GM23338 (cell line): ENCODE measurements at regions not wholly inside any gene's neighbourhood (a gene's known extent, or its start where the extent isn't known, plus 50 kb on each side); places are given as distances from the start of the nearest gene placed in this dataset.

ENCODE experiments used
- ATAC-seq: fragments of 200-7000 bp; cut with Tn5 transposase; 3 replicates; pipeline ENCODE4 v1.9.1; 2020
- DNase-seq: peaks from one replicate; pipeline ENCODE4 v3.0.0-alpha.2; 2015; ENCODE audit warnings: low spot score
- H2AFZ ChIP-seq: fragments of 200-600 bp; sonication (generic); 2 replicates; pipeline ENCODE4 v1.8.0; 2016; ENCODE audit warnings: antibody characterized with exemption, mild to moderate bottlenecking, moderate library complexity
- H3F3A ChIP-seq: fragments of 200-600 bp; sonication (generic); replicated peaks from 2 replicates; pipeline ENCODE4 v1.8.0; 2017; ENCODE audit warnings: antibody characterized with exemption, mixed run types, low read depth
- H3K27ac ChIP-seq: fragments of 200-600 bp; sonication (generic); 2 replicates; pipeline ENCODE4 v1.6.1; 2016; ENCODE audit warnings: low read depth
- H3K27me3 ChIP-seq: fragments of 200-600 bp; sonication (generic); 2 replicates; pipeline ENCODE4 v1.8.0; 2016; ENCODE audit warnings: mild to moderate bottlenecking, mixed run types, moderate library complexity; ENCODE audit not compliant: insufficient read depth
- H3K36me3 ChIP-seq: fragments of 200-600 bp; sonication (generic); 2 replicates; pipeline ENCODE4 v1.8.0; 2016; ENCODE audit warnings: mild to moderate bottlenecking; ENCODE audit not compliant: insufficient read depth
- H3K4me1 ChIP-seq: fragments of 200-600 bp; sonication (generic); 2 replicates; pipeline ENCODE4 v1.8.0; 2016; ENCODE audit warnings: mild to moderate bottlenecking, moderate library complexity; ENCODE audit not compliant: insufficient read depth
- H3K4me2 ChIP-seq: fragments of 200-600 bp; sonication (generic); 2 replicates; pipeline ENCODE4 v1.7.1; 2017; ENCODE audit warnings: mixed run types
- H3K4me3 ChIP-seq: fragments of 200-600 bp; sonication (generic); 2 replicates; pipeline ENCODE4 v1.6.1; 2016; ENCODE audit warnings: mixed run types
- H3K79me2 ChIP-seq: fragments of 200-600 bp; sonication (generic); replicated peaks from 2 replicates; pipeline ENCODE4 v1.8.0; 2017; ENCODE audit warnings: mild to moderate bottlenecking; ENCODE audit not compliant: insufficient read depth
- H3K9me2 ChIP-seq: fragments of 200-600 bp; sonication (generic); 2 replicates; pipeline ENCODE4 v1.8.0; 2017; ENCODE audit not compliant: insufficient read depth
- H4K20me1 ChIP-seq: fragments of 200-600 bp; sonication (generic); replicated peaks from 2 replicates; pipeline ENCODE4 v1.8.0; 2017; ENCODE audit warnings: mild to moderate bottlenecking; ENCODE audit not compliant: insufficient read depth
- H3K27ac Mint-ChIP-seq: 2 replicates; pipeline ENCODE4 v1.8.0; 2020; ENCODE audit warnings: inconsistent platforms, mild to moderate bottlenecking, moderate library complexity, mixed read lengths
- H3K27me3 Mint-ChIP-seq: 3 replicates; pipeline ENCODE4 v1.8.0; 2022; ENCODE audit warnings: low read depth, mild to moderate bottlenecking, moderate library complexity, mixed read lengths, inconsistent platforms; ENCODE audit not compliant: insufficient read depth, poor library complexity
- H3K36me3 Mint-ChIP-seq: 3 replicates; pipeline ENCODE4 v1.8.0; 2021; ENCODE audit warnings: low read depth, mild to moderate bottlenecking, inconsistent platforms, moderate library complexity, mixed read lengths
- H3K4me1 Mint-ChIP-seq: 3 replicates; pipeline ENCODE4 v1.8.0; 2020; ENCODE audit warnings: mild to moderate bottlenecking, inconsistent platforms, mixed read lengths
- H3K4me3 Mint-ChIP-seq: 3 replicates; pipeline ENCODE4 v1.8.0; 2021; ENCODE audit warnings: moderate library complexity, mild to moderate bottlenecking, inconsistent platforms, mixed read lengths
- H3K9me3 Mint-ChIP-seq: 3 replicates; pipeline ENCODE4 v1.8.0; 2020; ENCODE audit warnings: moderate library complexity, mild to moderate bottlenecking, inconsistent platforms, mixed read lengths
- CREB1 ChIP-seq: fragments of 250-450 bp; sonication (Bioruptor Pico); IDR thresholded peaks from 2 replicates; pipeline ENCODE4 v1.5.0; 2020; ENCODE audit warnings: low read depth, mild to moderate bottlenecking, moderate library complexity
- CTCF ChIP-seq, 2 experiments: fragments of 200-600 bp in 1 of 2; sonication (generic) in 1 of 2; conservative IDR thresholded peaks; 2 replicates each; pipeline versions ENCODE4 v1.5.1 to v1.6.1; 2016 to 2017; ENCODE audit warnings: antibody characterized with exemption in 2 of 2, low read depth in 2 of 2, mild to moderate bottlenecking in 2 of 2, moderate library complexity in 1 of 2
- ETS1 ChIP-seq: IDR thresholded peaks from 2 replicates; pipeline ENCODE4 v1.6.1; 2016; ENCODE audit warnings: antibody characterized with exemption
- EZH2 ChIP-seq: fragments of 200-600 bp; sonication (generic); IDR thresholded peaks from one replicate; pipeline ENCODE4 v1.8.0; 2017; ENCODE audit warnings: antibody characterized with exemption, mild to moderate bottlenecking, low read depth; ENCODE audit not compliant: unreplicated experiment
- EZH2phosphoT487 ChIP-seq: fragments of 200-600 bp; sonication (generic); IDR thresholded peaks from one replicate; pipeline ENCODE4 v1.8.1; 2018; ENCODE audit warnings: antibody characterized with exemption; ENCODE audit not compliant: unreplicated experiment
- JUNB ChIP-seq: IDR thresholded peaks from one replicate; pipeline ENCODE4 v1.6.1; 2016; ENCODE audit warnings: antibody characterized with exemption; ENCODE audit not compliant: unreplicated experiment
- NANOG ChIP-seq: IDR thresholded peaks from 2 replicates; pipeline ENCODE4 v1.6.1; 2016; ENCODE audit warnings: antibody characterized with exemption, borderline replicate concordance
- POLR2AphosphoS5 ChIP-seq: IDR thresholded peaks from 2 replicates; pipeline ENCODE4 v1.6.1; 2016; ENCODE audit warnings: antibody characterized with exemption, low read depth
- ZNF331 ChIP-seq: fragments of 250-450 bp; sonication (Bioruptor Pico); IDR thresholded peaks from 2 replicates; pipeline ENCODE4 v1.5.0; 2020; ENCODE audit warnings: low read depth, mild to moderate bottlenecking, moderate library complexity
- ZNF462 ChIP-seq: fragments of 250-450 bp; sonication (Bioruptor Pico); IDR thresholded peaks from 2 replicates; pipeline ENCODE4 v1.5.0; 2020; ENCODE audit warnings: mild to moderate bottlenecking, moderate library complexity

- TF ChIP-seq ETS1 (no peak), ZNF331 (CRISPR knock-in tag) (no peak), EZH2phosphoT487 (no peak), EZH2 (no peak), POLR2AphosphoS5 (no peak)
Measured at GRCh38 chr11:88404391-88404790, 66.9 kb upstream of the CTSC start (continued).

GRCh38 chr11:88402784-88403183, 65.2 kb upstream of the CTSC start:
- no peak overlapping the region for H3K4me2 ChIP-seq
- Mint-ChIP-seq H3K27me3 (no peaks in the 10 kb centered on the region), H3K27ac (no peak overlapping the region), H3K4me3 (no peak overlapping the region), H3K4me1 (peaks cover 10% of the 10 kb centered on the region; the same call in 2 of the 3 replicates), H3K9me3 (no peaks in the 10 kb centered on the region), H3K36me3 (no peaks in the 10 kb centered on the region)
- TF ChIP-seq ZNF331 (CRISPR knock-in tag) (no peak), JUNB (no peak), CTCF (conservative IDR thresholded peaks at IDR 0.05; ENCODE audit: low read depth in 2 of 2) (no peak), CREB1 (CRISPR knock-in tag) (no peak), NANOG (no peak), ZNF462 (no peak)
- H2AFZ ChIP-seq, result no peak overlapping the region
- DNase-seq, result no peak
- no peaks in the 10 kb centered on the region for H3F3A ChIP-seq
- no peak for ATAC-seq
- no peaks in the 10 kb centered on the region for H3K9me2 ChIP-seq
- H3K4me3 ChIP-seq, result no peak overlapping the region
- H3K79me2 ChIP-seq, result no peaks in the 10 kb centered on the region
- H3K4me1 ChIP-seq, result no peaks in the 10 kb centered on the region
- H3K27ac ChIP-seq, result no peak overlapping the region
- no peaks in the 10 kb centered on the region for H3K27me3 ChIP-seq
- H3K36me3 ChIP-seq, result no peaks in the 10 kb centered on the region
- H4K20me1 ChIP-seq, result no peaks in the 10 kb centered on the region
